Epithelial cell of proximal tubule (primary cell): ENCODE measurements at regions not wholly inside any gene's neighbourhood (a gene's known extent, or its start where the extent isn't known, plus 50 kb on each side); places are given as distances from the start of the nearest gene placed in this dataset.

Source experiments
- DNase-seq: peaks from one replicate; pipeline ENCODE4 v3.0.0-alpha.2; 2011; ENCODE audit warnings: low read depth
- H3K4me3 ChIP-seq: 2 replicates; pipeline ENCODE4 v1.5.1; 2011; ENCODE audit warnings: low read depth, mild to moderate bottlenecking, low read length
- TF ChIP-seq, protein P1 (sequence below): conservative IDR thresholded peaks from 2 replicates; pipeline ENCODE4 v1.5.1; 2012; ENCODE audit warnings: low read depth, mild to moderate bottlenecking, low read length

- TF ChIP-seq, protein P1, sequence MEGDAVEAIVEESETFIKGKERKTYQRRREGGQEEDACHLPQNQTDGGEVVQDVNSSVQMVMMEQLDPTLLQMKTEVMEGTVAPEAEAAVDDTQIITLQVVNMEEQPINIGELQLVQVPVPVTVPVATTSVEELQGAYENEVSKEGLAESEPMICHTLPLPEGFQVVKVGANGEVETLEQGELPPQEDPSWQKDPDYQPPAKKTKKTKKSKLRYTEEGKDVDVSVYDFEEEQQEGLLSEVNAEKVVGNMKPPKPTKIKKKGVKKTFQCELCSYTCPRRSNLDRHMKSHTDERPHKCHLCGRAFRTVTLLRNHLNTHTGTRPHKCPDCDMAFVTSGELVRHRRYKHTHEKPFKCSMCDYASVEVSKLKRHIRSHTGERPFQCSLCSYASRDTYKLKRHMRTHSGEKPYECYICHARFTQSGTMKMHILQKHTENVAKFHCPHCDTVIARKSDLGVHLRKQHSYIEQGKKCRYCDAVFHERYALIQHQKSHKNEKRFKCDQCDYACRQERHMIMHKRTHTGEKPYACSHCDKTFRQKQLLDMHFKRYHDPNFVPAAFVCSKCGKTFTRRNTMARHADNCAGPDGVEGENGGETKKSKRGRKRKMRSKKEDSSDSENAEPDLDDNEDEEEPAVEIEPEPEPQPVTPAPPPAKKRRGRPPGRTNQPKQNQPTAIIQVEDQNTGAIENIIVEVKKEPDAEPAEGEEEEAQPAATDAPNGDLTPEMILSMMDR: no peak
- no peak for DNase-seq
Observed at GRCh38 chr5:4540375-4541173, 599.6 kb upstream of the ADAMTS16 start.

DNA sequence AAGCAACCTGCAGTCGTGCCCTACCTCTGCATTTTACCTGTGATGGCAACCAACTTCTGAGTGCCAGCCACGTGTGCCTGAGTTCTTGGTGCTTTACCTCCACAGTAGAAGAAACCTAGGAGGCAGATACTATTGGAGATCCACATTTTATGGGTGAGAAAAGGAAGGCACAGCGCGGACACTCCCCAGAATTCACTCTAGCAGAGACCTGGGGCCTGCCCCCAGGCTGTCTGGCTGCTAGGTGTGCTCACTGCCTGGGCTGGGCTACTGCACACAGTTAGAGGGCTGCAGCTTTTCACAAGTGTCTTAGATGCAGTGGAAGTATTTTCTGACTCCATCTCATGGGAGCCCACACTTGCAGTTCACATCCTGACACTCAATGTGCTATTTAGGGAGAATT lies 598.8 kb upstream of the ADAMTS16 start:
- no peak for DNase-seq
- no peak overlapping the region for H3K4me3 ChIP-seq
- TF ChIP-seq, protein P1: no peak

More at GRCh38 chr5:4540375-4541173, 599.6 kb upstream of the ADAMTS16 start:
- H3K4me3 ChIP-seq: no peak overlapping the region

DNA sequence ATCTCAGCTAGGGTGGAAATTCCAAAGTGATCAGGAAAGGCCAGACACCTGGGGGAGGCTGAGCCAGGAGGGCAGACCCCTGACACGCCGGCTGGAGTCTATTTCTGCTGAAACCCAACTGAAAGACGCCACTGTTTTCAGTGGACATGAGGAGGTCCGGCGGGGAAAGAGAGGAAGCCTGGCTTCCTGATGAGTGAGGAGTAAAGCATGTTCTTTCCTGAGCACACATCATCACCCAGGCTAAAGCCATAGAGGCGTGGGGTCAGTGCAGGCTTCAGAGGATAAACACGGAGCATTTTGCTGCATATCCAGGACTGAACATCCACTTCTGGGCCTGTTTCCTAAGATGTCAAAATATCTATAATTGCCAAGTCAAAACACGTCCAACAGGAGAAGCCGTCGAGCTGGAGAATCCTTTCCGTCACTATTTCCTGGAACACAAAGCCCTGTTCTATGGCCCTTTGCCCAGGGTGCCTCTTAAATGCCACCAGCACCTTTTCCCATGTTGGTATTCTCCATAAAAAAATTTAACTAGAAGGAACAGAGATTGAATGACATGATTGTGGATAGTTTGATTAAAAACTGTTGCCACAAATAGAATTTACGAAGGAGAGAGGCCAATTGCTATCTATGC lies 597.9 kb upstream of the ADAMTS16 start:
- TF ChIP-seq, protein P1: no peak
- H3K4me3 ChIP-seq: no peak overlapping the region
- no peak for DNase-seq

- DNase-seq: no peak
- TF ChIP-seq, protein P1: no peak
- H3K4me3 ChIP-seq: no peak overlapping the region
Observed at GRCh38 chr5:4544049-4544670, 596.0 kb upstream of the ADAMTS16 start.

DNA sequence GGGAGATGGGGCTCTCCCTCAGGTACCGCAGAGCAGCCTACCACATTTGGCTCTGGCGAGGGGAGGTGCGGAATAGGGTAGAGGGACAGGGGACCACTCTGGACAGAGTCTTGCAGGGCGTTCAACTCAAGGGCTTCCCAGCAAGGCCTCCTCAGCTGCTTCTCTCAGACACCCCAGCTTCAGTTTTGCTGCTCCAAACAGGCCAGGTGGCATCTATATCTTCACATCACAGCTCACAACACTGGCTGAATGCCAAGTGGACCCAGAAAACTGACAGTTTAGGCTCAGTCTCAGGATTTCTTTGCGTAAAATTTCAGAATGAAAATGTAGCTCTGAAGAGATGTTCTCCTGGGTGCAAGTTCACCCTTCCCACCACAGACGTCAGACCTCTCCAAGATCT lies 592.6 kb upstream of the ADAMTS16 start:
- DNase-seq: no peak
- TF ChIP-seq, protein P1: no peak
- H3K4me3 ChIP-seq: no peak overlapping the region

- TF ChIP-seq, protein P1: no peak
- no peak overlapping the region for H3K4me3 ChIP-seq
- DNase-seq: no peak
Observed at GRCh38 chr5:4548341-4548740, 591.8 kb upstream of the ADAMTS16 start.

DNA sequence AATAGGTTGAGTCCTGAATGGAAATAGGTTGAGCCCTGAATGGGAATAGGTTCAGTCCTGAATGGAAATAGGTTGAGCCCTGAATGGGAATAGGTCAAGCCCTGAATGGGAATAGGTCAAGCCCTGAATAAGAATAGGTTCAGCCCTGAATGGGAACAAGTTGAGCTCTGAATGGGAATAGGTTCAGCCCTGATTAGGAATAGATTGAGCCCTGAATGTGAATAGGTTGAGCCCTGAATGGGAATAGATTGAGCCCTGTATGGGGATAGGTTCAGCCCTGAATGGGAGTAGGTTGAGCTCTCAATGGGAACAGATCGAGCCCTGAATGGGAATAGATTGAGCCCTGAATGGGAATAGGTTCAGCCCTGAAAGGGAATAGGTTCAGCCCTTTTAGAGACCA lies 590.8 kb upstream of the ADAMTS16 start:
- no peak overlapping the region for H3K4me3 ChIP-seq
- DNase-seq: no peak
- TF ChIP-seq, protein P1: no peak
